ENCODE measurements at regions not wholly inside any gene's neighbourhood (a gene's known extent, or its start where the extent isn't known, plus 50 kb on each side); places are given as distances from the start of the nearest gene placed in this dataset.

GRCh38 chr14:97779140-97779539 lies 982.0 kb downstream of the VRK1 start:
- ChIA-PET POLR2A (no interaction called here), CTCF (interaction anchor here (1.0 kb wide), 1 partner anchor 69 kb away, joined by 3 read pairs; no protein-coding TSS in a partner anchor)
- DNase-seq (ENCODE audit: low spot score) (no peak), ATAC-seq (no peak)
- Mint-ChIP-seq H3K9me3 (peaks cover 2% of the 10 kb centered on the region), H3K4me1 (no peaks in the 10 kb centered on the region), H3K27ac (no peak overlapping the region), H3K36me3 (no peaks in the 10 kb centered on the region), H3K4me3 (no peak overlapping the region), H3K27me3 (ENCODE audit: low read depth) (no peaks in the 10 kb centered on the region)
- TF ChIP-seq NR2C2 (CRISPR knock-in tag; IDR thresholded peaks at IDR 0.05), result no peak
- no peak for TF ChIP-seq ZNF532 (CRISPR knock-in tag; IDR thresholded peaks at IDR 0.05; ENCODE audit: borderline replicate concordance)
- no peak for TF ChIP-seq SP1 (CRISPR knock-in tag; conservative IDR thresholded peaks at IDR 0.05)
- TF ChIP-seq IRF1 (CRISPR knock-in tag; IDR thresholded peaks at IDR 0.05), result no peak
- TF ChIP-seq, protein P1, sequence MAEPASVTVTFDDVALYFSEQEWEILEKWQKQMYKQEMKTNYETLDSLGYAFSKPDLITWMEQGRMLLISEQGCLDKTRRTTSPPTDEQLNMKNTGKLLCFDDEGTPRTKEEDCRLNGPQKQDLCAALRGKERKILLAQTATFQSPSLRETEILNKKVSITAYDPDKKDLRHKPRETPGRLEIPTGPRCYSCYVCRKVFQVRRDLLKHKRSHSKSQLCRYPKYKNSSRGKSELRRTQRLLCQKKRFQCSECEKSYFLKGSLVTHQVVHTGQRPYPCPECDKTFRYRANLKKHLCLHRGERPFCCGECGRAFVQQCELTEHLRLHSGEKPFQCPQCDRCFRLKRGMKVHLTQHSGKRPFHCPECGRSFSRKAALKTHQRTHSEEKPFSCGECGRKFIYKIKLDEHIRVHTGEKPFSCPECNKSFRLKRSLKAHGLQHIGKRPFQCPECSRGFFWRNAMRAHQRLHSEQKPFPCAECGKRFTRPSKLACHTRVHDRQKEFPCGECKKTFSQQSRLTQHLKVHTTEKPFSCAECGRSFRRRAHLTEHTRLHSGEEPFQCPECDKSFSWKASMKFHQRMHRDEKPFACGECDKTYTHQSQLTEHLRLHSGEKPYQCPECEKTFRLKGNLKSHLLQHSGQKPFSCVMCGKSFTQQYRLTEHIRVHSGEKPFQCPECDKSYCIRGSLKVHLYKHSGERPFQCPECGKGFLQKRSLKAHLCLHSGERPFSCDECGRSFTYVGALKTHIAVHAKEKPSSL (CRISPR knock-in tag; conservative IDR thresholded peaks at IDR 0.05), result no peak
- TF ChIP-seq ZNF121 (CRISPR knock-in tag; IDR thresholded peaks at IDR 0.05), result no peak
- TF ChIP-seq ZNF317 (CRISPR knock-in tag; IDR thresholded peaks at IDR 0.05; ENCODE audit: borderline replicate concordance, low read depth), result no peak
- no peak for TF ChIP-seq GRHL2 (CRISPR knock-in tag; IDR thresholded peaks at IDR 0.05; ENCODE audit: insufficient replicate concordance, severe bottlenecking)
- TF ChIP-seq, protein P2, sequence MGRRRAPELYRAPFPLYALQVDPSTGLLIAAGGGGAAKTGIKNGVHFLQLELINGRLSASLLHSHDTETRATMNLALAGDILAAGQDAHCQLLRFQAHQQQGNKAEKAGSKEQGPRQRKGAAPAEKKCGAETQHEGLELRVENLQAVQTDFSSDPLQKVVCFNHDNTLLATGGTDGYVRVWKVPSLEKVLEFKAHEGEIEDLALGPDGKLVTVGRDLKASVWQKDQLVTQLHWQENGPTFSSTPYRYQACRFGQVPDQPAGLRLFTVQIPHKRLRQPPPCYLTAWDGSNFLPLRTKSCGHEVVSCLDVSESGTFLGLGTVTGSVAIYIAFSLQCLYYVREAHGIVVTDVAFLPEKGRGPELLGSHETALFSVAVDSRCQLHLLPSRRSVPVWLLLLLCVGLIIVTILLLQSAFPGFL (CRISPR knock-in tag; IDR thresholded peaks at IDR 0.05; ENCODE audit: borderline replicate concordance), result no peak
- TF ChIP-seq IRF2 (CRISPR knock-in tag; IDR thresholded peaks at IDR 0.05; ENCODE audit: borderline replicate concordance, low read depth), result no peak
- no peak for TF ChIP-seq E2F5 (CRISPR knock-in tag; IDR thresholded peaks at IDR 0.05)
- no peak for TF ChIP-seq ZNF219 (CRISPR knock-in tag; IDR thresholded peaks at IDR 0.05; ENCODE audit: borderline replicate concordance)
- TF ChIP-seq TP53 (CRISPR knock-in tag; IDR thresholded peaks at IDR 0.05), result no peak
- TF ChIP-seq TEAD4 (CRISPR knock-in tag; IDR thresholded peaks at IDR 0.05), result no peak
- TF ChIP-seq FOXP1 (CRISPR knock-in tag; IDR thresholded peaks at IDR 0.05; ENCODE audit: borderline replicate concordance), result no peak
- TF ChIP-seq, protein P3, sequence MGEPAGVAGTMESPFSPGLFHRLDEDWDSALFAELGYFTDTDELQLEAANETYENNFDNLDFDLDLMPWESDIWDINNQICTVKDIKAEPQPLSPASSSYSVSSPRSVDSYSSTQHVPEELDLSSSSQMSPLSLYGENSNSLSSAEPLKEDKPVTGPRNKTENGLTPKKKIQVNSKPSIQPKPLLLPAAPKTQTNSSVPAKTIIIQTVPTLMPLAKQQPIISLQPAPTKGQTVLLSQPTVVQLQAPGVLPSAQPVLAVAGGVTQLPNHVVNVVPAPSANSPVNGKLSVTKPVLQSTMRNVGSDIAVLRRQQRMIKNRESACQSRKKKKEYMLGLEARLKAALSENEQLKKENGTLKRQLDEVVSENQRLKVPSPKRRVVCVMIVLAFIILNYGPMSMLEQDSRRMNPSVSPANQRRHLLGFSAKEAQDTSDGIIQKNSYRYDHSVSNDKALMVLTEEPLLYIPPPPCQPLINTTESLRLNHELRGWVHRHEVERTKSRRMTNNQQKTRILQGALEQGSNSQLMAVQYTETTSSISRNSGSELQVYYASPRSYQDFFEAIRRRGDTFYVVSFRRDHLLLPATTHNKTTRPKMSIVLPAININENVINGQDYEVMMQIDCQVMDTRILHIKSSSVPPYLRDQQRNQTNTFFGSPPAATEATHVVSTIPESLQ (CRISPR knock-in tag; IDR thresholded peaks at IDR 0.05), result no peak
- no peak for TF ChIP-seq ERG (CRISPR knock-in tag; IDR thresholded peaks at IDR 0.05)
- TF ChIP-seq FOXJ3 (CRISPR knock-in tag; IDR thresholded peaks at IDR 0.05; ENCODE audit: borderline replicate concordance), result no peak

Data from WTC11 (cell line).